G401 (cell line): ENCODE measurements at regions not wholly inside any gene's neighbourhood (a gene's known extent, or its start where the extent isn't known, plus 50 kb on each side); places are given as distances from the start of the nearest gene placed in this dataset.
"Not testable (repeated sequence)": the region's sequence is repeated elsewhere in the genome, so short reads cannot be mapped to it uniquely, and the experiment has no call there.

Experiments used
- DNase-seq: peaks from one replicate; pipeline ENCODE4 v3.0.0-alpha.2; 2015; ENCODE audit warnings: low spot score
- in situ Hi-C: cut with HindIII; loops from 2 replicates; pipeline ENCODE4 v1.10.0; 2016; ENCODE audit warnings: low sequenced_read_pairs, mixed read lengths

DNA sequence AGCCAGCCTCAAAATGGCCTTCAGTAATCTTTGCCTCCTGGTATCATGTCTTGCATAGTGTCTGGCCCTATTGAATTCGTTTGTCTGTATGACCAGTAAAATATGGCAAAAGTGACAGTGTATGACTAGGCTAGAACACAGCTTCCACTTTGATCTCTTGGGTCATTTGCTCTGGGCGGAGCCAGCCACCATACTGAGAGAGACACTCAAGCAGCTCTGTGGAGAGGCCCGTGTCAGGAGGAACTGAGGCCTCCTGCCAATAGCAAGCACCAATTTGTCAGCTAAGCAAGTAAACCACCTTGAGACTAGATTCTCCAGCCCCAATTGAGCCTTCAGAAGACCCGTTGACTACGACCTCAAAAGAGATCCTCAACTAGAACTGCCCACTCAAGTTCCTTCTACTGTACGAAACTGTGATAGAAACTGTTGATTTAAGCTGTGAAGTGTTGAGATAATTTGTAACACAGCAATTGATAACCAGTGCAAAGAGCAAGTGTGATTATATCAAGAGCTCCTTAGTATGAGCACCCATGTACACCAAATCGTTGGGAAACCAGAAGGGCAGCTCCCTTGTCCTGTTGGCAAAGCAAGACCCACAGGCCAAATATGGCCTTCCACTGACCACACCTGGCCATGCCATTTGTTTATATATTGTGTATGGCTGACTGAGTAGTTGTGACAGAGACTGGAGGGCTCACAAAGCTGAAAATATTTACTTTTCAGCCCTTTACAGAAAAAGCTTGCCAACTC lies 52.7 kb upstream of the SERBP1 start:
- no peak for DNase-seq
- in situ Hi-C loops: no loop called here

- in situ Hi-C loops: no loop called here
- no peak for DNase-seq
Measured at GRCh38 chr1:67484492-67484891, 54.3 kb upstream of the SERBP1 start.

GRCh38 chr1:67485046-67485811 lies 55.0 kb upstream of the SERBP1 start:
- in situ Hi-C loops: no loop called here

DNA sequence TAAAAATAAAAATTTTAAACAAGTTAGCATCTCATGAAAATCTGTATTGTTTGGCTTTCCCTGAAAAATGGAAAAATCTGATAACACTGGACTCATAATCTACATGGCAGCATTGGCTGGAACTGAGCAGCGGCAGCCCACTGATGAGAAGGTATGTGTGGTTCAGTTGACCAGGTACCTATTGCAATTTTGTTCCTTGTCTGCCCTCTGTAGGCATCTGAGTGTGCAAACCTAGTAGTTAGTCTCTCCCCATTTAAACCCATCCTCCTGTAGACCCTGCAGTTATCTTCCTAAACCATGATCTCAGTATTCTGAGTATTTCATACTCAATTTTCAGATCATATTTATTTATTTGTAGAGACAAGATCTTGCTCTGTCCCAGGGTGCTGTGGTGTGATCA lies 59.4 kb upstream of the SERBP1 start:
- in situ Hi-C loops: no loop called here
- DNase-seq: peak; percentile 16

More at GRCh38 chr1:67485046-67485811, 55.0 kb upstream of the SERBP1 start:
- DNase-seq: no peak

DNA sequence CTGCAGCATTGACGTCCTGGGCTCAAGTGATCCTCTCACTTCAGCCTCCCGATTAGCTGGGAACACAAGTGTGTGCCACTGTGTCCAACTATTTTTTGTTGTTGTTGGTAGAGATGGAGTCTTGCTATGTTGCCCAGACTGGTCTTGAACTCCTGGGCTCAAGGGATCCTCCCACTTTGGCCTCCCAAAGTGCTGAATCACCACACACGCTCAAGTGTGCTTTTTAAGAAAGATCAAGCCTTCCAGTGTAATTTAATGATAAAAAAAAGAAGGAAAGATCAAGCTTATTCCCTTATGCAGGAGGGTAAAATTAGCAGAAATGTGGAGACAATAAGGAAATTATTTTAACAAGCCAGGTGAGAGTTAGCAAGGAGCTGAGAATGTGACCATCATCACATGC lies 61.1 kb upstream of the SERBP1 start:
- in situ Hi-C loops: no loop called here
- DNase-seq: no peak

GRCh38 chr1:67493148-67493547 lies 62.9 kb upstream of the SERBP1 start:
- no peak for DNase-seq
- in situ Hi-C loops: no loop called here

DNA sequence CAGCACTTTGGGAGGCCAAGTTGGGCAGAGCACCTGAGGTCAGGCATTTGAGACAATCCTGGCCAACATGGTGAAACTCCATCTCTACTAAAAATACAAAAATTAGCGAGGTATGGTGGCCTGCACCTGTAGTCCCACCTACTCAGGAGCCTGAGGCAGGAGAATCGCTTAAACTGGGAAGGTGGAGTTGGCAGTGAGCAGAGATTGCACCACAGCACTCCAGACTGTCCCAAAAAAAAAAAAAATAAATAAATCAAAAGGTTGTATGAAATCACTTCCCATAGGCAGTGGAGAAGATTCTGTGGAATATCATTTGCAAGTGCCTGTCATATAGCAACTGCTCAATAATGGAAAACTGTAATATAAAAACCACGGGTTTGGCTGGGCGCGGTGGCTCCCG lies 65.1 kb upstream of the SERBP1 start:
- DNase-seq: no peak
- in situ Hi-C loops: no loop called here

GRCh38 chr1:67496329-67496728 lies 66.1 kb upstream of the SERBP1 start:
- in situ Hi-C loops: no loop called here
- DNase-seq: no peak

DNA sequence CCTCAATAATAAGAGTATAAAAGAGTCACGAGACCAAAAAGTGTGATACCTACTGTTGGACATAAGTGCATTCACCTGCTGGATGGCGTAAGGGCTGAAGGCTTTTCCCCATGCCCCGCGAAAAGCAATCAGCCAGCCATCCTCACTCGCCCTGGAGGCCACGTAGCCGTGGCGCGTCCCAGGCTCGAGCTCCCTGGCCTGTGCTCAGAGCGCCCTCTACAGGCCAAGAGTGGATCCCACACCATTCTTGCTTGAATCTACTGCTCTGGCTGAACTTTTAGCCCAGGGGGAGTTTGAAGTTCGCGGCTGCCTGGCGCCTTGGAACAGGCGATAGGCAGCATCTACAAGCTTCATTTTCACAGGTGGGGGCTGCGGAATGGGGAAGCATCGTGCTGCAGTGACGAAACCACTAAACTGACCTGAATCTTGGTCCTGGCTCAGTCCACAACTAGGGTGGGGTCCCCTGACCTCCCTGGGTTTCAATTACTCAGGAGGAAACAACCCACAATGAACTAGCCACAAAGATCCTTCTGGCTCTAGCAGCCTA lies 70.3 kb upstream of the SERBP1 start:
- in situ Hi-C loops: loop anchor here (25.0 kb wide), 1 partner anchor 163 kb away; no protein-coding TSS in a partner anchor
- peak; percentile 63 for DNase-seq

GRCh38 chr1:67503974-67504373 lies 73.8 kb upstream of the SERBP1 start:
- in situ Hi-C loops: loop anchor here (25.0 kb wide), 1 partner anchor 167 kb away; no protein-coding TSS in a partner anchor
- DNase-seq: no peak

- not testable (repeated sequence) for DNase-seq
- in situ Hi-C loops: loop anchor here (25.0 kb wide), 1 partner anchor 176 kb away; no protein-coding TSS in a partner anchor
Measured at GRCh38 chr1:67513392-67514294, 83.4 kb upstream of the SERBP1 start.

- no peak for DNase-seq
- in situ Hi-C loops: loop anchor here (25.0 kb wide), 1 partner anchor 177 kb away; no protein-coding TSS in a partner anchor
Measured at GRCh38 chr1:67514300-67514699, 84.1 kb upstream of the SERBP1 start.

GRCh38 chr1:67514786-67515185 lies 84.6 kb upstream of the SERBP1 start:
- in situ Hi-C loops: loop anchor here (25.0 kb wide), 1 partner anchor 177 kb away; no protein-coding TSS in a partner anchor
- no peak for DNase-seq

DNA sequence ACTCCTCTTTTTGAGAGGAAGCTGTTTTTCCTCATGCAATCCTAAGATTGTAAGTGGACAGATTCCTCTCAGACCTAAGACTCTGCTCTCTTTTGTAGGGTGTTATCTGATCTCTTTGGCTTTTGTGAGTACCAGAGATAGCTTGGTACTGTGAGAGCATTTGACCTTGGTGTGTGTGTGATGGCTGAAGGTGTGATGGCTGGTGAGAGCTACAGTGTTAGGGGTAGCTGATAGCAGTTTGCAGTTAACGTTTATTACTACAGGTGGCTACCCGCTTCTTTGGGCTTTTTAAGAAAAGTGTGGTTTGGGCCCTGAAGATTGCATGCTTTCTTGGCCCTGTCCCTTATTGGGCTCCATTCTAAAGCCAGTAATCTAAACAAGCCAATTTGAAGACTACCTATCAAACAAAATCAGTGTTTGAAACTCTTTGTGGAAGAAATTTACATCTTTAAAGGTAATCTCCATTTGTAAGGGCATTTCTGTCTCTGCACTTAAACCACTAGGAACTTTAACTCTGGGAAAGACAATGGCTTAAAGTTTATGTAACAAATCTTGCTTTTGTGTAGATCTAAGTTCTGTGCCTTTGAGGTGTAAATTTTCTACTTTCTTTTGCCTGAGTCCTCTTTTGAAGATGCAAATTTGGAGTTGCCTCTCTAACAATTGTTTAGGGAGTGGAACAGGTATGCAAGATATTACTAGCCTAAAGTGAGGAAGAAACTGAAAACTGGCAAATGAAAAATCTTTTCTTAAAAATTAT lies 85.3 kb upstream of the SERBP1 start:
- no peak for DNase-seq
- in situ Hi-C loops: loop anchor here (25.0 kb wide), 1 partner anchor 178 kb away; no protein-coding TSS in a partner anchor

GRCh38 chr1:67517046-67517445 lies 86.8 kb upstream of the SERBP1 start:
- in situ Hi-C loops: loop anchor here (25.0 kb wide), 1 partner anchor 180 kb away; no protein-coding TSS in a partner anchor

GRCh38 chr1:67522001-67522441 lies 91.8 kb upstream of the SERBP1 start:
- in situ Hi-C loops: loop anchor here (25.0 kb wide), 1 partner anchor 185 kb away; no protein-coding TSS in a partner anchor
- DNase-seq: no peak

More at GRCh38 chr1:67517046-67517445, 86.8 kb upstream of the SERBP1 start:
- DNase-seq: no peak

DNA sequence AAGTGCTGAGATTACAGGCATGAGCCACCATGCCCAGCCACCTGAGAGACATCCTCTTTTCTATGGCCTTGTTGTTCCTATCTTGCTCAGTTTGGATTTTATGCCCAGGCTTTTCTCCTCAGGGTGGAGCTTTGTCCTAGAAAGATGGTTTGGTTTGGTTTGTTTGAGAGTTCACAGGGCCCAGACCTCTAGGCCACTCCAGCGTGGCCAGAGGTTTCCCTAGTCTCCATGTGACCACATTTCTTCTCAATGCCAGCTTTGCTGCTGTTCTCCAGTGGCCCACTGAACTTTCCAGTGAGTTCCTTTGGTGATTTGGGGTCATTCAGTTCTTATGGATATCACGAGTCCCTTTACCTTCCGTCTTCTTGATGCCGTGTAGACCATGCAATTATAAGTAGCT lies 92.6 kb upstream of the SERBP1 start:
- no peak for DNase-seq
- in situ Hi-C loops: loop anchor here (25.0 kb wide), 1 partner anchor 185 kb away; no protein-coding TSS in a partner anchor
